ENCODE measurements at regions not wholly inside any gene's neighbourhood (a gene's known extent, or its start where the extent isn't known, plus 50 kb on each side); places are given as distances from the start of the nearest gene placed in this dataset.

GRCh38 chr2:120993661-120994060, 258.0 kb downstream of the GLI2 start:
- Histone ChIP-seq H3K4me3 (no peak overlapping the region), H3K27ac (no peak overlapping the region), H3K27me3 (no peaks in the 10 kb centered on the region), H3K4me1 (ENCODE audit: insufficient read depth) (peaks cover 5% of the 10 kb centered on the region), H3K9me3 (no peaks in the 10 kb centered on the region), H3K36me3 (no peaks in the 10 kb centered on the region)
- no peak for DNase-seq
- 77 to 83% (median 80%) methylated on average over 9 of the region's 9 CpGs for WGBS, 3 donors
- TF ChIP-seq CTCF (IDR thresholded peaks at IDR 0.05) = no peak
- TF ChIP-seq POLR2A (IDR thresholded peaks at IDR 0.05) = no peak
- intact Hi-C loops (cut with DNase I) = no loop called here

GRCh38 chr2:120994301-120994995, 258.8 kb downstream of the GLI2 start:
- no peak overlapping the region for H3K27ac ChIP-seq
- WGBS, 3 donors = 90 to 93% (median 92%) methylated on average over 14 of the region's 14 CpGs
- no peak for DNase-seq
- no peak overlapping the region for H3K4me3 ChIP-seq
- H3K36me3 ChIP-seq = no peaks in the 10 kb centered on the region
- intact Hi-C loops (cut with DNase I) = no loop called here
- no peak for TF ChIP-seq EP300 (IDR thresholded peaks at IDR 0.05)
- TF ChIP-seq POLR2A (IDR thresholded peaks at IDR 0.05) = no peak
- TF ChIP-seq CTCF (IDR thresholded peaks at IDR 0.05) = no peak
- H3K27me3 ChIP-seq = no peaks in the 10 kb centered on the region
- no peaks in the 10 kb centered on the region for H3K9me3 ChIP-seq
- peaks cover 5% of the 10 kb centered on the region for H3K4me1 ChIP-seq (ENCODE audit: insufficient read depth)

DNA sequence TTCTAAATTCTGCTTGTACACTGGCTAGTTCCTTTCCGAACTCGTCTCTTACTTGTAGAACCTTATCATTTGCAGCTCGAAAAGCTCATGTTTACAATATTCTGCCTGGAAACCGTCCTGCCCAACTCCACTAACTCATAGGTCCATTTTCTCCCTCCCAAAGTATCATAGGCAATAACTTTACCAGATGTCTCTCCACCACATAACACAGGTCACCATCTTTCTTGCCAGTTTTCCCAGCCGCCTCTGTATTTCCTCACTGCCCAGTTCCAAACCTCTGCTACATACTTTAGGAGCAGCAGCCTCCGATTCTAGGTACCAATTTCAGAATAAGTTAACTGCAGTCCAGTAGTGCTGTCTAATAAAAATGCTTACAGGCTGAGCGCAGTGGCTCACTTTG, 259.5 kb downstream of the GLI2 start:
- Histone ChIP-seq H3K9me3 (no peaks in the 10 kb centered on the region), H3K4me1 (ENCODE audit: insufficient read depth) (peaks cover 7% of the 10 kb centered on the region), H3K27ac (no peak overlapping the region), H3K4me3 (no peak overlapping the region), H3K36me3 (no peaks in the 10 kb centered on the region), H3K27me3 (no peaks in the 10 kb centered on the region)
- intact Hi-C loops (cut with DNase I) = no loop called here
- WGBS, 3 donors = 35 to 51% (median 43%) methylated on average over 7 of the region's 7 CpGs
- TF ChIP-seq CTCF (IDR thresholded peaks at IDR 0.05) (no peak), POLR2A (IDR thresholded peaks at IDR 0.05) (no peak), EP300 (IDR thresholded peaks at IDR 0.05) (no peak)
- no peak for DNase-seq

- Histone ChIP-seq H3K27ac (no peak overlapping the region), H3K27me3 (no peaks in the 10 kb centered on the region), H3K4me3 (no peak overlapping the region), H3K4me1 (ENCODE audit: insufficient read depth) (peaks cover 7% of the 10 kb centered on the region), H3K9me3 (no peaks in the 10 kb centered on the region), H3K36me3 (no peaks in the 10 kb centered on the region)
- no peak for TF ChIP-seq EP300 (IDR thresholded peaks at IDR 0.05)
- TF ChIP-seq CTCF (IDR thresholded peaks at IDR 0.05) = no peak
- TF ChIP-seq POLR2A (IDR thresholded peaks at IDR 0.05) = no peak
- intact Hi-C loops (cut with DNase I) = no loop called here
- no peak for DNase-seq
- WGBS, 3 donors = 95 to 96% (median 96%) methylated on average over 15 of the region's 15 CpGs
Observed at GRCh38 chr2:120995656-120996190, 260.1 kb downstream of the GLI2 start.

Measured in ovary (tissue), 7 donors.